HFF-Myc (cell line): ENCODE measurements at regions not wholly inside any gene's neighbourhood (a gene's known extent, or its start where the extent isn't known, plus 50 kb on each side); places are given as distances from the start of the nearest gene placed in this dataset.

ENCODE experiments used
- DNase-seq: peaks from one replicate; pipeline ENCODE4 v3.0.0-alpha.2; 2011; ENCODE audit warnings: low read depth; ENCODE audit errors: extremely low read depth
- H3K4me3 ChIP-seq: replicated peaks from 2 replicates; pipeline ENCODE4 v1.5.1; 2011; ENCODE audit warnings: low read depth, mild to moderate bottlenecking, control low read depth, low read length
- TF ChIP-seq, protein P1 (sequence below): IDR thresholded peaks from 2 replicates; pipeline ENCODE4 v1.5.1; 2012; ENCODE audit warnings: mild to moderate bottlenecking, low read depth, low read length, control low read depth; ENCODE audit errors: missing control alignments

DNA sequence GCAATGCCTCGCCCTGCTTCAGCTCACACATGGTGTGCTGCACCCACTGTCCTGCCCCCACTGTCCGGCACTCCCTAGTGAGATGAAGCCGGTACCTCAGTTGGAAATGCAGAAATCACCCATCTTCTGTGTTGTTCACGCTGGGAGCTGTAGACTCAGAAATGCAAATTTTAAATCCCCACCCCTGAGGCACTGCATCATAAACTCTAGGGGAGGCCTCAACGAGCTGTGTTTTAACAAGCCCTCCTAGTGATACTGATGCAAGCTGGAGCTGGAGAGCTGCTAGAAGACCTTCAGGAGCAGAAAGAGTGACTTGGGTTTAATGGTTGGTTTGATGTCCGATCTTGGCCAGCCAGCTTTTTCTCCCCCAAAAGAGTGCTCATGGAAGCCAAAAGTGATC lies 146.0 kb upstream of the MAST4 start:
- TF ChIP-seq, protein P1, sequence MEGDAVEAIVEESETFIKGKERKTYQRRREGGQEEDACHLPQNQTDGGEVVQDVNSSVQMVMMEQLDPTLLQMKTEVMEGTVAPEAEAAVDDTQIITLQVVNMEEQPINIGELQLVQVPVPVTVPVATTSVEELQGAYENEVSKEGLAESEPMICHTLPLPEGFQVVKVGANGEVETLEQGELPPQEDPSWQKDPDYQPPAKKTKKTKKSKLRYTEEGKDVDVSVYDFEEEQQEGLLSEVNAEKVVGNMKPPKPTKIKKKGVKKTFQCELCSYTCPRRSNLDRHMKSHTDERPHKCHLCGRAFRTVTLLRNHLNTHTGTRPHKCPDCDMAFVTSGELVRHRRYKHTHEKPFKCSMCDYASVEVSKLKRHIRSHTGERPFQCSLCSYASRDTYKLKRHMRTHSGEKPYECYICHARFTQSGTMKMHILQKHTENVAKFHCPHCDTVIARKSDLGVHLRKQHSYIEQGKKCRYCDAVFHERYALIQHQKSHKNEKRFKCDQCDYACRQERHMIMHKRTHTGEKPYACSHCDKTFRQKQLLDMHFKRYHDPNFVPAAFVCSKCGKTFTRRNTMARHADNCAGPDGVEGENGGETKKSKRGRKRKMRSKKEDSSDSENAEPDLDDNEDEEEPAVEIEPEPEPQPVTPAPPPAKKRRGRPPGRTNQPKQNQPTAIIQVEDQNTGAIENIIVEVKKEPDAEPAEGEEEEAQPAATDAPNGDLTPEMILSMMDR: no peak
- H3K4me3 ChIP-seq: no peak overlapping the region
- no peak for DNase-seq

DNA sequence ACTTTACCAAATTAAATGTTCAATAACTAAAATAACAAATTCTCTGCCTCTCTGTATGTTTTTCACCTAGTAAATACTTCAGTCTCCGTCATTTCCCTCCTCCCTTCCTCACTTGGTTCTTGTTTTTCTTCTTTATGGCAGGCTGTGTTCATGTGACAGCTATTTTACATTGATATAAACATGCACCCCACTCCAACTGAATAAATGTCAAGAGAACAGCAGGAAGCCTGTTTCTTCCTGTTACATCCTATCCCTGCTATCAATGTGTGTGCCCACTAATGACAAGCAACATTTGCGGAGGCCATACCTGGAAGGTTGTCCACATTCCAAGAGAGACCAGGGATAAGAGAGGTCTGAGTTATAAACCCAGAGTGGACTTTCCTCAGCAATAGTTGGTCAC lies 145.2 kb upstream of the MAST4 start:
- no peak for DNase-seq
- no peak overlapping the region for H3K4me3 ChIP-seq
- TF ChIP-seq, protein P1: no peak

DNA sequence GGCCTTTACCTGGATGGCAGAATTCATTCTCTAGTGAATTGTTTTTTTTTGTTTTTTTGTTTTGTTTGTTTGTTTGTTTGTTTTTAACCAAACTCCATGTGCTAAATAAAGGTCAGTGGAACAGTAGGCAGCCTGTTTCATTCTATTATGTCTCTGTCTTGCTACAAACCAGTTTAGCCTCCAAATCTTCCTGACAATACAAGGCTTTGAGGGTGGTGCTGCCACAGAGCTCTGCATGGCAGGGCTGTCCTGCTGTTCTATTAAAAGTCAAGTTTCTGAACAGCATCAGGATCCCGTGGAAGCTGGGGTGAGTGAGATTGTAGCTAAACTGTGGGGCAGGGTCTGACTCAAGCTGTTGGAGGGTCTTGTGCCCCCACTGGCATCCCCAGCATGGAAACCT lies 144.1 kb upstream of the MAST4 start:
- no peak for DNase-seq
- no peak overlapping the region for H3K4me3 ChIP-seq
- TF ChIP-seq, protein P1: no peak

DNA sequence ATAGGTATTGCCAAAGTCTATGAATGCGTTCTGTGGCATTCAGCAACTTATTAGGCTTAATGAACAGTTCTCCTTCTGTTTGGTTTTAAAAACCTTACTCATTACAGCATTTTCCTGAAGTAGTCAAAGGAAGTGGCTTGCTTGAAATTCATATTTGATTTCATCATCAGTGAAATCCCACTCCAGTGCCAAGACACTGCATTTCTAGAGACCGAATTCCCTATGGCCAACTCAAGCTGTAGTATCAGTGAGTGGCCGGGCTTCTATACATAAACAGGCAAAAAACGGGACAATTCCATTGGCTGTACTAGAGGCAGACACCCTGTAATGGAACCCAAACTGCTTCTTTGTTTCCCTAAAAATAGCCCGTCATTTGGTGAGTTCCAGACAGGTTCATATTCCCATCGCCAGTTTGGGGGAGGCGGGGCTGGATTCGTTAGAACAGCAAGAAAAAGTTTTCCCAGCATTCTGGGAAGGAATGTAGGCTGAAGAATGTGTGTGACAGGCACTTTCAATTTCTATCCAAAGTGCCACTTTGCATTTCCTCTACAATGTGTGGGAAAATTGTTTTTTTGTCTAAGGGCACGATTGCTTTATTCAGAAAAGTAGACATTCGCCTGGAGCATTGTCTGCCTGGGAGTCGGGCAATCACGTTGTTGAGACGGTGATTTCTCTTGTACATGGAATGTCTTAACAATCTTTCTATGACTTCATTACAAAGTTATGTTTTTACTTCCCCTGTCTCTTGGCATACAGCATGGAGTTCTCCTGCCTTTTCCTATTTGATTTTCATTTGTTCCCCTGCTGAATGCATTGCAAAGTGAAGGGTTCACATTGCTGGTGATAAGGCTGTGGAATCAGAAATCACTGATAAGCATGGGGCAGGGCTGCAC lies 141.8 kb upstream of the MAST4 start:
- no peak for DNase-seq

DNA sequence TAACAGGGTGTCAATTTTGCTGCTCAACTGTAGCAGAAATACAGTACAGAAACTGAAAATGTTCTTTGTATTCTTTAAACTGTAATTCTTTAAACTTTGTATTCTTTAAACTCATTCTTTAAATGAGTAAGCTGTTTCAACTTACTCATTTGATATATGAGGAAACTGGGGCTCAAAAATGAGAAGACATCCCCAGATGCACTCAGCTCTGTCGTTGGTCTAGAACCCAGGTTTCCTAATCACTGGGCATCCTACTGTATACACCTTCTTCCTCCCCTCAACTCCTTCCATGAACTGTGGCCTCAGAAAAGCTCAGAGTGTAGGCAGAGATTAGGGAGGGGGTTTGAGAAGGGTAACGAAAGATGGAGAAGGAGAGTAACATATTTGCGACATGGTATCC lies 136.5 kb upstream of the MAST4 start:
- H3K4me3 ChIP-seq: no peak overlapping the region
- TF ChIP-seq, protein P1: no peak
- no peak for DNase-seq

More for the DNA sequence above, 141.8 kb upstream of the MAST4 start:
- no peak overlapping the region for H3K4me3 ChIP-seq
- TF ChIP-seq, protein P1: no peak

DNA sequence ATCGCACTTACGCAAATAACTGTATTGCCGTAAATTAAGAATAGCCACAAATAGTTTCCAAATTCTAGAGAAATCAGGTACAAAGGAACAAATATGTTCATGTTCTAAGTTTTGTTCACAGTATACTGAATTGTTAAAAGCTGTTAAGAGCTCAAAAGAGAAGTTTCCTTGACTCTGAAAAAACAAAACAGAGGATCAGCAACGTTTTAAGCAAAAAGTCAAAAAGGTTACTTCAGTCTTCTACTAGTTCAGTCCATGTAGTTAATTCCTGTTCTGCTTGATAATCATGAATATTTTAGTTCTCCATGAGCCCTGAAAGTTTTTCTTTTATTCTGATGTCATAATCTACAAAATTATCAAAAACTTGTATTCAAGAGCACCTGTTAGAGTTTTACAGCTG lies 128.6 kb upstream of the MAST4 start:
- DNase-seq: no peak
- no peak overlapping the region for H3K4me3 ChIP-seq
- TF ChIP-seq, protein P1: no peak
